ENCODE measurements at regions not wholly inside any gene's neighbourhood (a gene's known extent, or its start where the extent isn't known, plus 50 kb on each side); places are given as distances from the start of the nearest gene placed in this dataset.

DNA sequence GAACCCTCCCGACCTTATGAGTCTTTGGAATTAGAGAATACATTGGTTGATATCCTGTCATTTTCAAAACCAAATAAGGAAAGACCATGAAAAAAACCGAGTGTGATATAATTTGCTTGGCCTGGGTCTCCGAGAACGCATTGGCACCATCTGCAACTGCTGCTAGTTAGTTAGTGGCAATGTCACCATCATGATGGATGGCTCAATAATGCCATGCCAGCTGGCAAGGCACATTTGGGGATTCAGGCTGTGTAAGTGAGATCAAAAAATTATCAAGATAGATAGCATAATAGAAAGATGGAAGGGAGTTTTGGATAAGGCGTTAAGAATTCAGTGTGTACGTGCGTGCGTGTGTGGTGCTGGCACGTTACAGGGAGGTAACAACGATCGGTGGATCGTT, 134.7 kb upstream of the TCERG1L start:
- DNase-seq: no peak

DNA sequence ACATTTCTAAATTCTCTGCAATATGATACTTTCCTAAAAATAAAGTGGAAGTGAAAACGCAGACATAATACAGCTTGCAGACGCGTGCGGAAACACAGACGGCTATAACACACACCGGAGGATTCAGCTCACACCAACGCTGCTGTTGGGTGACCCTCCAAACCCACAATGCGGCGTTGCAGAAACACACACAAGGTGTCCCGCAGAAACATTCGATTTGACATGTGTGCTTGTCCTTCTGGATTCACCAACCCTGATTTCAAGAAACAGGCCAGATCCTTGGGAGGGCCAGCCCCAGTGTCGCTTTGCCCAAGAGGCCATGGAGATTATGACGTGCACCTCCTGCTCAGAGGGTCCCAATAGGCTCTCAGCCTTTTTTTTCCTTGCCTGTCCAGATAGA, 136.7 kb upstream of the TCERG1L start:
- DNase-seq: no peak

DNA sequence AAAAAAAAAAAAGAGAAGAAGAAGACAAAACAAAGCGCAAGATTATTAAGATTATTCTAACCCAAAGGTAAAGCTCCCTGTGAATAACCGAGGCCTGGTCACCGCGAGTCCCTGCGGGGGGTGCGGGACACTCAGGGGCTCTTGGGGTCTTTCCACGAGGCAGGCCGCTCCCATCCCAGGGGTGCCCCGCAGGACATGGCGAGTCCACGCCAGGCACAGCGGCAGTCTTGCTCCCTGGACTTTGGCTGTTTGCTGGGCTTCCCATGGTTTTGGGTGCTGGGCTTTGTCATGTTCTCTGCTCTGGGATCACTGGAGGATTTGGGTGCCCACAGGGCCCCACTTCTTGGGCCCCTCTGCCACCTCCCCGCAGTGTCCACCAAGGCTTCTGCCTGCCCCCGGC, 137.4 kb upstream of the TCERG1L start:
- no peak for DNase-seq

DNA sequence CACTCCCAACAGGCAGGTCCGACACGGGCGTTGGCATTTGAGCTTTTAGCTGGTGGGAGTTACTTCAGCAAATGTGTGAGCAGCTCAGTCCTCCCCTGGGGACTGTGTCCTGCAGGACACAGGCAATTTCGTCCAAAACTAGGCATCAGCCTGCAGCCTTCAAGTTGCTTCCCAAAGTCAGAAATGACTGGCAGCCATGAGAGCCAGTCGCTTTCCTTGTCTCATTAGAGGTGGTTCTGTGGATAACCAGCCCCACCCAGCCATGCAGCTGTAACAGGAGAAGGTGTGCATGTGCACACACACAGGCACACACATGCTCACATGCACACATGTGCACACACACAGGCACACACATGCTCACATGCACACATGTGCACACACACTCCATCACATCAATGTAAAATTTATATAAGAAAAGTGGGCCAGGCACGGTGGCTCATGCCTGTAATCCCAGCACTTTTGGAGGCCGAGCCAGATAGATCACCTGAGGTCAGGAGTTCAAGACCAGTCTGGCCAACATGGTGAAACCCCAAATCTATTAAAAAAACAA, 138.8 kb upstream of the TCERG1L start:
- no peak for DNase-seq

DNA sequence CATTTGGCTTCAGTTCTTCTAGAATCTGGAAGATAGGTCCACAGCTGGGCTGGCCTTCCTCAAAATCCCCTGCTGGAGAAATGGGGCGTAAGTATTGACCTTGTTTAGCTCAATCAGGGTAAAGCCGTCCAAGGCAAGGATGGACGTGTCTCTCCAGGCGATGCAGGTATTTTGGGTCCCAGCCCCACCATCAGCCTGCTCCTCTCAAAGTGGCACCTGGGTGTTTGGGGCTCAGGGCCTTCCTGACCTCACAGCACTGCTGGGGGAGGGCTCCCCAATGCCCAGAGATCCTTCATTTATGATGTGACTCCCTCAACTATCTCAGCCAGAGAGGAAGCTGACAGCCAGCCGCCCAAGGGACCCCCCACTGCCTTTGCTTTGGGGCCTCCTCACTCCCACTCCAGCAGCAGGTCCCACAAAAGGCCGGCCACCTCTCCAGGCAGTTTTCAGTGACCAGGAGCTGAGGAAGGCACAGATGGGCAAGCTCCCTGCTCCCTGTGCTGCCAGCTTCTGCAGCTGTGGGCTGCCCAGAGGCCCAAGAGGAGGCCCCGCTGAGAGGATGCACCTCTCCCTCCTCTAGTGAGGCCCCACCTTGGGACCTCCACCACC, 140.0 kb upstream of the TCERG1L start:
- no peak for DNase-seq

DNA sequence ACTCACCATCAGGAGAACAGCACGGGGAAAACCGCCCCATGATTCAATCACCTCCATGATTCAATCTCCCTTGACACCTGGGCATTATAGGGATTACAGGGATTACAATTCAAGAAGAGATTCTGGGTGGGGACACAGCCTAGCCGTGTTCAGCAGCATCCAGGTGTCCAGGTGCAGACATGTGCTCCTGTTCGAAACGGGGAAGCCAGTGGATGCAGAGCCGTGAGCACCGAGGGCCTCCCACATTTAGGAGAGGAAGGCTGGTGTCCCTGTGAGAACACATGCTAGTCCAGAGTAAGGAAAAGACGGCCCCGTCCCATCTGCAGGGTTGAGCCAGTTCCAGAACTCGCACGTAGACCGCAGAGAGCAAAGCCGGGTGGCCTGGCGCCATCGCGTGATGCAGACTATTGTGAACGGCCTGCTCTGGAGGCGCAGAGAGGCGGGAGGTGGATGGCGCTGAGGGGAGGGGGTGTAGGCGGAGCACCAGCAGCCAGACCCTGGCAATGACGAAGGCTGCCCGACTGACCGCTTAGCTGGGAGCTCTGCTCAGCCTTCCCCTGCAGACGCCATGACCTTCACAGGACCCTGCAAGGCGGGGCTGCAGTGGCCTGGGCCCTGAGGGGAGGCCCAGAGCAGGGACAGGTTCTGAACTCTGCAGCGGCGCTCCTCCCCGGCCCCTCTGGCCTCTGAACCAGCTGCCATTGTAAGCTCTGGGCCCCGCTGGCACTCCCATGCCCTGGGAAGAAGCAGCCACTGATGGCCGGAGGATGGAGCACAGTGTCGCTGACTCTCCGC, 141.6 kb upstream of the TCERG1L start:
- no peak for DNase-seq

DNA sequence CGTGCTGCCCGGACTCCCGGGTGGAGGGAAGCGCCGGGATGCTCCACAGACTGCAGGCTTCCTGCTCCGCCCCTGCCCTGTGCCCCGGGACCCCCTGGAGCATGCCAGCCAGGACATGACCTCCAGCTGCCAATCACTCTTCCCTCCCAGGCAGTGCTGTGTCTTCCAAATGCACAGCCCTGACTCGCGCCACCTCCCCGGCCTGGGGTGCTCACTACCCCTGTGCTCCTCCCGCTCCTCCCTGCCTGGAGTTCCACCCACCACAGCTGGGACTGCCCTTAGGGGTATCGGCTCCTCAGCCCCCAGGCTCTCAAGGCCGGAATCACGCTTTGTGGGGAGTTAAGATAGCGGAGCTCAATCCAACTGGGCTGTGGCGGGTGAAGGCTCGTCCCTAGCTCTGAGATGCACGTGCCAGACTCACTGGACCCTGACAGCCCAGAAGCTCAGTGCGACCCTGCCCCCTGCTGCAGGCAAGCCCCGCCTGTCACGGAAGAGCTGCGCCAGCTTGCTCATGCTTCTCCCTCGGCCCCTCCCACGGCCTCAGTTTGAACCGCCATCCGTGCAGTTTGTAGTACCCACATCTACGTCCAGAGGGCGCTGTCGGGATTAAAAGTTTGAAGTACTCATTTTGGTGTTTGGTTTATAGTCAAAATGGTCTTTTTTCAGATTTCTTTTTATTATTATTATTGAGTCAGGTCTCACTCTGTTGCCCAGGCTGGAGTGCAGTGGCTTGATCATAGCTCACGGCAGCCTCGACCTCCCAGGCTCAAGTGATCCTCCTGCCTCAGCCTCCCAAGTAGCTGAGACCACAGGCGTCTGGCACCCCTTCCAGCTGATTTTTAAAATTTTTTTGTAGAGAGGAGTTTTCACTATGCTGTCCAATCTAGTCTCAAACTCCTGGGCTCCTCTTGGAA, 142.5 kb upstream of the TCERG1L start:
- DNase-seq: peak; percentile 32

DNA sequence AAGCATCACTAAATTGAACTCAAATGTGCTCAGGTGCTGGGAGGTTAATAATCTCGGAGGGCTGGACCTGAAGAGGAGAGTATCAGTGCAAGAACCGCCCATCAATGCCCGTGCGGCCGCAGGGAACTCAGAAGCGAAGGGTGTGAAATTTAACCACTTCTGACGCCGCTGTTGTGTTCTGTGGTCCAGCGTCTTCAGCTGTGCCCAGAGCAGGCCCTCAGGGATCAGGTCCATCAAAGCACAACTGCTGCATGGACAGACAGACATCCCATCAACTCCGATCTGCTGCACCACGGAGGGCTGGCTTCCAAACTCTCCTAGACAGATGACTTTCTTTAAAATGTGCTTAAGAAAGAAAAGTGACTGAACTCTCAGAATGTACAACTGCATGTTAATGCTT, 144.9 kb upstream of the TCERG1L start:
- no peak for DNase-seq

DNA sequence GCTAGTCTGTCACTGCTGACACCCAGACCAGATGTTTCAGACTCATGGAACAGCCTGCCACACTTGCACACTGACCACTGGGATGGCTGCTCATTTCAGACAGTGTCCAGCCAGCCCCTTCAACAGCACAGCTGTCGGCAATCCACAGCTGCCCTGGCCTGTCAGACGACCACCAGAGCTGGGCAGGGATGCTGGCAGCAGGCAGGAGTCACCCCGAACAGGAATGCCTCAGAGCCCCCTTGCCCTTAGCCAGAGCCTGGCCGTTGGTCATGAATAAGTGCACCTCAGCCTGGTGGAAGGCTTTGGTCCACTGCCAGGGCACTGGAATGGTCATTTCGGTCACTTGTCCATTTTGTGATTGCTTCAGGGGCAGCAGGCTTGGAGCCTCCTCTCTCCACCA, 149.6 kb upstream of the TCERG1L start:
- DNase-seq: no peak

DNA sequence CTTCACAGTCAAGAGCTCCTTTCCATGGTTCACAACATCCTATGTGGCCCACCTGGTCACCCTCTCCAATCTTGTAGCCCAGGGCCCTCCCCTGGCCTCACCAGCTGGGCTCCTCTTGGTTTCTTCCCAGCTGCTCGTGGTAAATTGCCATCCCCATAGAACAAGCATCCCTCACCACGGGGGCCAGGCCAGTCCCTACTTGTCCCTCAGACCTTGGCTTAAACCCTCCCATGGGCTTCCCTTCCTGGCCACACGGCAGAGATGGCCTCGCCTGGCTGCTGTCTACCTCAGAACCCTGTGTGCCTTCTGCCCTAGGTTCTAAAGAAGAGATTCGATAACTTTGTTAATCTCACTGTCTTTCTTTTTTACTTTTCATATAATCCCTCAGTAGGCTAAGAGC, 153.3 kb upstream of the TCERG1L start:
- DNase-seq: no peak

DNA sequence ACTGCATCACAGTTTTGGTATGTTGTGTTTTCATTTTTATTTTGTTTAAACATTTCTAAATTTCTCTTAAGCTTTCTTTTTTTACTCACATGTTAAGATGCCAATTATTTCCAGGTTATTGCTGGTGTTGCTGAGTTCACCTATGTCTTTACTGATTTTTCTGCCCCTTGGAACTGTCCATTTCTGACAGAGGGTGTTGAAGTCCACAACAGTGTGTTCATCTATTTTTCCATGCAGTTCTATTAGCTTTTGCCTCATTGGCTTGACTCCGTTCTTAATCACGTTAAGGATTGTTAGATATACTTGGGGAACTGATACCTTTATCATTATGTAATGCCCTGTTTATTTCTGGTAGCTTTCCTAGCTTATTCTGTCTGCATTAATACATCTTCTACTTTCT, 158.0 kb upstream of the TCERG1L start:
- DNase-seq: no peak

DNA sequence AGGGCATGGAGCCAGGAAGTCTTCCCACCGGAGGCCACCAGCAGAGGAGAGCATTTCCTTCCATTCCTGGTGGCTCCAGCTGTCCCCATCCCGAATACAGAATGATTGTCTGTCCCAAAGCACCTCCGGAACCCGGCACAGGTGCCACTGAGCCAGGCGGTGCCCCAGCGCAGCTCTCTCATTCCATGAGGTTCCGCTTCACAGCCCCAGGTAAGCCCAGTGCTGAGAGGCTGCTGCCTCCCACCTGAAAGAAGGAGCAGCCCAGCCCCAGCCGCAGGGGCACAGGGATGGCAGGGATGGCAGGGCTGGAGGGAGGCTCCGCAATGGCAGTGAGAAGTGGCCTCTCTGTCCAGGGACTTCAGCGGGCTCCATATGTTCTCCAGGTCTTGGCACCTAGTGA, 162.1 kb upstream of the TCERG1L start:
- DNase-seq: no peak

DNA sequence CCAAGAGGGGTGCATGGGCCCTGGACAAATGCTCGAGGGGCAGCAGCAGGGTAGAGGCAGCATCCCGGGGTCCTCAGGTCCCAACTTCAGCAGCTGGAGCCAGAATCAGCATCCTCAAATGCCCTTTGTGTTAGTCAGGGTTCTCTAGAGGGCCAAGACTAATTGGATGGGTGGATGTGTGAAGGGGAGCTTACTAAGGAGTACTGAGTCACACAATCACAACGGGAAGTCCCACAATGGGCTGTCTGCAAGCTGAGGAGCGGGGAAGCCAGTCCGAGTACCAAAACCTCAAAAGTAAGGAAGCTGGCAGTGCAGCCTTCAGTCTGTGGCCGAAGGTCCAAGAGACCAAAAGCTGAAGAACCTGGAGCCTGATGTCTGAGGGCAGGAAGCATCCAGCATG, 162.9 kb upstream of the TCERG1L start:
- no peak for DNase-seq

DNA sequence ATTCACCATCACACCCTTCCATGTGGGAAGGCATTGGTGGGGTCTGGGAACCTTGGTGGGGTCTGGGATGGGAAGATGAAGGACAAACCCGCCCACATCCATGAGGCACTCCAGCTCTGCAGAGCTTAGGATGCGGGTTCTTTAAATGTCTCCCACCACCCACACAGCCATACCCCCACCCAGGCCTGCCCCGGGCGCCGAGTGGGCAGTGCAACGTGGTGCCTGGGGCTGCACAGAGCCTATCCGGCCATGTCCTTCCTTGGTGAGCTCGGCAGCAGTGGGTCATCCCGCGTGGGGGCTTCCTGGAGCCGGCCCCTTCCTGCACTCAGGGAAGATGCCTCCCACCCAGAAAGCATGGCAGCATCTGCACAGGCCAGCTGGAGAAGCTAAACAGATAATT, 163.5 kb upstream of the TCERG1L start:
- DNase-seq: no peak

DNA sequence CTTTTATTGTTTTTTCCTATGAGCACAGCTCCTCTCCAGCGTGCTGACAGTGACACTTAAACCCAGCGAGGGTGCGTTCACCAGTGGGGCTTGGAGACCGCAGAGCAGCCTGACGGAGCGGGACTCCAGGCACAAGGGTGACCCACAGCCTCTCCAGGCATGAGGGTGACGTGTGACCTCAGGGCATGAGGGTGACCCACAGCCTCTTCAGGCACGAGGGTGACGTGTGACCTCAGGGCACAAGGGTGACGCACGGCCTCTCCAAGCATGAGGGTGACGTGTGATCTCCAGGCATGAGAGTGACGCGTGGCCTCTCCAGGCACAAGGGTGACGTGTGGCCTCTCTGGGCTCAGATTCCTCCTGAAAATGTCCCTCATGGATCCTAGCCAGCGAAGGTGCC, 164.3 kb upstream of the TCERG1L start:
- no peak for DNase-seq

DNA sequence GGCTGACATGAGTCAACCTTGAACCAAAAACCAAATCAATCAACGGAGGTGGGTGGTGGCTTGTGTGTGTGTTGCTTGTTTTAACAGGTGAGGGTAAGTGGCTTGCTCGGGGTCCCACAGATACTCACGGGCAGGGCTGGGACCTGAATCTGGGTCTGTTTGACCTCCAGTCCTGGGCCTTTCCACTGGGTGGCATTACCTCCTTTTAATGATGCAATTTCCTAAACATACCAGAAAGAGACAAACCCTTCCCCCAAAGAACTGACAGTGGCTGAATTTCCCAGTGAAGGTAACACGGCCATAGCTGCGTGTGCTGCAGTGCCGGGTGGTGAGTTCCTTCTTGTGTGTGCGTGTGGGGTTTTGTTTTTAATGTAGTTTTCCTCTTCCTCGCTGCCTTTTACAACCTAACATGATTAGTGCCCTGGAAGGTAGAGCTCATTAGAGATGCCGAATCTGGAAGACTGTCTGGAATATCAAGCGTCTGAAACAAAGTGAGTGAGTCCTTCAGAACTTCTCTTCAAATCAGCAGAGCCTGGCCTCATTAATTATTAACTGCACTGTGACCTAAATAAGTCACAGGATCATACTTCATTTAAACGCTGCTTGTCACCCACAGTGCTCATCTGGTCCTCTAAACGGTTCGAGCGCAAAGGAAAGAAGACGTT, 166.1 kb upstream of the TCERG1L start:
- no peak for DNase-seq

DNA sequence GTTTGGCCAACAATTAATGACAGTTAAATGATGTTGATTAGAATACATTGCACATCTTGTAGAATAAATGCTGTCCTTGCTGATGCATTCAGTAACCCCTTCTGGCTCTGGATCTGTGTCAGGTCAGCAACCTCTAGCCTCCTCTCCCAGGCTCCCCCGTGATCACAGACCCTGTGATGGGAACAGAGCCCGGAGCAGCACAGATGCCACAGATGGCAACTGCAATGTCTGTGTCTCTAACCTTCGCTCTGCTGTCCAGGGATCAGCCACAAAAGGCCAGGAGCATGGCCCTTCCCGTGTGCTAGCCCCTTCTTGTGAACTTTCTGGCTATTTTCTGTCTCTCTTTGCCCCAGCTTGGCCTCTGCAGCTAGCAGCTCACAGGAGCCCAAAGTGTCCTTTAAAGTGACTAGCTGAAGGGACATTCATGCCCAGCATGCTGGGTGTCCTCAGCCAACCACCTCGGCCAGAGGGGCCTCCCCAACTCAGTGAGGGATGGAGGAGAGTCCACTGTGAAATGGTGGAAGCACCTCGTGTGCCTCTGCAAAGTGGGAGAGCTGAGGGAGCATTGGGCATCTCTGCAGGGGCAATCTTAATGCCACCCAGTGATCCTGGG, 167.0 kb upstream of the TCERG1L start:
- no peak for DNase-seq

DNA sequence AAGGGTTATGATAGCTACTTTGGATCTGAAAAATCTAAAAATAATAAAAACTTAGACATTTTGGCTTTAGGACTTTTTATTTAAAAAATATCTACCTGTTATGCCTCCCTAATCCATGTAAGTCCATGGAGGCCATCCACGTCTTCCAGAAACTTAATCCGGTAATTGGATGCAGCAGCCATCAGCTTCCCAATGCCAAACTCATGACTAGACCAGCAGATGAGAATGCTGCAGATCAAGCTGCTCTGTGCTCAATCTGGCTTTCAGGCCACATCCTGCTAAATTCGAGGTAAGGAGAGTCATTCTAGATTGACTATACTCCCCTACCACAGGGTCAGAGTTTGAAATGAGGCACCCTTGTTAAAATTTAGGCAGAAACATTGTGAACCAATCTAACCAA, 168.5 kb upstream of the TCERG1L start:
- peak; percentile 8 for DNase-seq

DNA sequence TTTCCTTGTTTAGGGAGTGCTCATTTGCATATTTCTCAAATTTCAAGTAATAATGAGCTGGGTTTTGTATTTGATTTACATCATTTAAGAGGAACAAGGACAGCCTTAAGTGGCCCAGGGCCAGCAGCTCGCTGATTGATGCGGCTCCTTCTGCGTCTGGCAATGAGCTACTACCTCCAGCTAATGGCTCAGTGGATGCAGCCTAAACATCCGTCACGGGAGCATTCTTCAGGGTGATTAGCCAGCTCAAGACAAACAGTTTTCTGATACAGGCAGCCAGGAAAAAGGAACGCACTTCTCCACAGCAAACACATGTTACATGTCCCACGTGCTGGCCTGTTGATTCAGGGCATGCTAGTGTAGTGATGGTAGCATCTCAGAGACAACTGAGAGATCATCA, 169.3 kb upstream of the TCERG1L start:
- DNase-seq: no peak

DNA sequence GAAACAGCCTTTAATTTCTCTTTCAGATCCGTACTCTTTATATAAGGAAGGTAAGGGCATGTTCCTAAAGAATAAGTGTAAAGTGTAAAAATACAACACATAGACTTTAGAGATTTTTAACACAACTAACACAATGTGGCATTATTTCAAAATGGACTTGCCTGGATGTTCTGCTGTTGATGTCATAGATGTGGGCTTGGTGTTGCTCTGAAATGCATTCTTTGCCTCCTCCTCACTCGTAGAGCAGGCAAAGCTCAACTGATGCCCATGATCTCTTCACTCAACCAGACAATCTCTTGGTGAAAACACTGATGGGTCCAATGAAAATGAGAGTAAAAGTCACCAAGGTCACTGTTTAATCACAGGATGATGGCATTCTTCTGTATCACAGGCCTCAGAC, 174.2 kb upstream of the TCERG1L start:
- no peak for DNase-seq

DNA sequence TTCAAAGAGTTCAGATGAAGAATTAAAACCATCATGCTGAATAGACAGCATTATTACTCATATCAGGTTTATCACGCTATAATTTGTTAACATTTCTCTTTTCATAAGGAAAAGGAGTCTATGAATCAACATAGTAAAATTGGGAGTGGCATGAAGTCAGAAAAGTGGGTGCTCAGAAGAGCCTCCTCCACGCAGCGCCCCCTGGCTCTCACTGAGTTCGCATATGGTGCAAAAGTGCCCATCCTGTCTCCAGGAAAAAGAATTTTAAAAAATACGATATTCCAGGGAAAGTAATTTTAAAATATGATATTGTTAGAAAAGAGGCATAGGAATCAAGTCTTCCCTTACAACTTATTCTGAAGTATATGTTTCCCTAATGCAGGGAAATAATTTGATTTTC, 176.3 kb upstream of the TCERG1L start:
- DNase-seq: no peak

DNA sequence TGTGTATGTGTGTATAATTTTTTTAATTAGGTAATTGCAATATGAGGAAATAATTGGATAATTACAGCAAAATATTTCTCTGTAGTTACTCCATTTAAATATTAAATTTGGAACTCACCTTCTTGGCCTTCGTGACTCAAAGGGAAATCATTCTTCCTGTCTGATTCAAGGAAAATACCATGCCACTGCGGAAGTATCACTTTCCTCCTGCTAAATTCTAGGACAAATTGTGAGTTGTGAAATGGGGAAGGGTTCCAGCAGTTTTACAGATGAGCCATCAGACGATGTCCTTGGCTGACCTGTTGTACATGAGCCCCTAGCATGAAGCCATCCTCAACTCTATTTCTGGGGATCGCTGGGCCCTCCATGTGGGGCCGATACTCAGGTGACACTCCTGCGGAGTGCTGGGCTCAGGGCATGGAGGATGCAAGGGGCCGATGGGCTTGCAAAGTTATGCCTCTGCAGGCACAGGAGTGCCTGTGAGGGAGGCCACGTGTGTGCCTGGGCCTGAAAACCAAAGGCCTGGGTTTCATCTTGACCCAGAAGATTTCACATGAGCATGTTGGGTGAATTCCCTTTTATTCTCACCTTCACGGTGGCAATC, 179.6 kb upstream of the TCERG1L start:
- DNase-seq: no peak

Measured in NCI-H82 (cell line).